ENCODE measurements at regions not wholly inside any gene's neighbourhood (a gene's known extent, or its start where the extent isn't known, plus 50 kb on each side); places are given as distances from the start of the nearest gene placed in this dataset.

DNA sequence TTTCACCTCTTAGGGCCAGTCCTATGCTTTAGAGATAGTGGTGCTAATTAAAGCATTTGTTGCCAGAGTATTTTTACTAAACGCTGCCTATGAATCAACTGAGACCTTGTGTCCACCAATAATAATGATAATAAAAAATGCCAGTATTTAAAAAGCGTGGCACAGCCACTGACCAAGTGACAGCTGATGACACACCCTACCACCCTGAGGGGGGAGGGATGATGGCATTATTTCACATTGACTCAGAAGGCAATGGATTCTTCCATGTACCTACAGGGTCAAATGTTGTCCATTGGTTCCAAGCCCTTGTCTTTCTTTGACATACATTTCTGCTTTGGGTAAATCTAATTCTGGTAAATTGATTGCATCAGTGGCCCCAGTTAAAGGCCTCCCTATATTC, 384.4 kb downstream of the DLEU7 start:
- Histone ChIP-seq H3K36me3 (ENCODE audit: insufficient read depth, low read length, poor library complexity, severe bottlenecking) (no peaks in the 10 kb centered on the region), H3K9me3 (ENCODE audit: low read depth, low read length, poor library complexity, severe bottlenecking) (no peaks in the 10 kb centered on the region), H3K27me3 (replicated peaks; ENCODE audit: insufficient read depth, low read depth, low read length, poor library complexity) (peaks cover 5% of the 10 kb centered on the region), H3K27ac (ENCODE audit: low read depth, low read length, poor library complexity, severe bottlenecking) (no peak overlapping the region), H3K4me1 (ENCODE audit: insufficient read depth, low read length, poor library complexity, severe bottlenecking) (no peaks in the 10 kb centered on the region), H3K4me3 (ENCODE audit: low read depth, low read length, poor library complexity, severe bottlenecking) (no peak overlapping the region)
- TF ChIP-seq EZH2 (IDR thresholded peaks at IDR 0.05; ENCODE audit: borderline replicate concordance, low read depth, low read length, poor library complexity, severe bottlenecking): no peak
- TF ChIP-seq, protein P1, sequence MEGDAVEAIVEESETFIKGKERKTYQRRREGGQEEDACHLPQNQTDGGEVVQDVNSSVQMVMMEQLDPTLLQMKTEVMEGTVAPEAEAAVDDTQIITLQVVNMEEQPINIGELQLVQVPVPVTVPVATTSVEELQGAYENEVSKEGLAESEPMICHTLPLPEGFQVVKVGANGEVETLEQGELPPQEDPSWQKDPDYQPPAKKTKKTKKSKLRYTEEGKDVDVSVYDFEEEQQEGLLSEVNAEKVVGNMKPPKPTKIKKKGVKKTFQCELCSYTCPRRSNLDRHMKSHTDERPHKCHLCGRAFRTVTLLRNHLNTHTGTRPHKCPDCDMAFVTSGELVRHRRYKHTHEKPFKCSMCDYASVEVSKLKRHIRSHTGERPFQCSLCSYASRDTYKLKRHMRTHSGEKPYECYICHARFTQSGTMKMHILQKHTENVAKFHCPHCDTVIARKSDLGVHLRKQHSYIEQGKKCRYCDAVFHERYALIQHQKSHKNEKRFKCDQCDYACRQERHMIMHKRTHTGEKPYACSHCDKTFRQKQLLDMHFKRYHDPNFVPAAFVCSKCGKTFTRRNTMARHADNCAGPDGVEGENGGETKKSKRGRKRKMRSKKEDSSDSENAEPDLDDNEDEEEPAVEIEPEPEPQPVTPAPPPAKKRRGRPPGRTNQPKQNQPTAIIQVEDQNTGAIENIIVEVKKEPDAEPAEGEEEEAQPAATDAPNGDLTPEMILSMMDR (conservative IDR thresholded peaks at IDR 0.05; ENCODE audit: low read depth, low read length): no peak
- no TSS peak for BruUV-seq (replicated peaks)
- intact Hi-C loops (cut with micrococcal nuclease; ENCODE audit: unreplicated experiment): no loop called here
- ChIA-PET POLR2A (ENCODE audit: low non-redundant PET) (no interaction called here), CTCF (no interaction called here)
- DNase-seq (ENCODE audit: low spot score): no peak

DNA sequence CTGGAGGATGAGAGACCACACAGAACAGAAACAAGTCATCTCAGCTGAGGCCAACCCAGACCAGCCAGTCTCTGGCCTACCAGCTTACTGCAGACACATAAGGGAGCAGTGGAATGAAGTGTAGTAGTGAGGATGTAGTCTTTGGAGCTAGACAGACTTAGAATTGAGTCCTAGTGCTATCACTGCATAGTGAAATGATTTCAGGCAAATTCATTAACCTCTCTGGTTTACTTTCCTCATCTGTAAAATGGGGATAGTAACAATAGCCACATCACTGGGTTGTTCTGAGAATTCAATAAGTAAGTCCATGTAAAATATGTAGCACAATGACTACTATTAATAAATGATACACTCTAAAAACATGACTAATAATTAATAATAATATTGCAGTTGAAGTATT, 383.8 kb downstream of the DLEU7 start:
- Histone ChIP-seq H3K36me3 (ENCODE audit: insufficient read depth, low read length, poor library complexity, severe bottlenecking) (no peaks in the 10 kb centered on the region), H3K9me3 (ENCODE audit: low read depth, low read length, poor library complexity, severe bottlenecking) (no peaks in the 10 kb centered on the region), H3K4me3 (ENCODE audit: low read depth, low read length, poor library complexity, severe bottlenecking) (no peak overlapping the region), H3K27me3 (replicated peaks; ENCODE audit: insufficient read depth, low read depth, low read length, poor library complexity) (peaks cover 5% of the 10 kb centered on the region), H3K4me1 (ENCODE audit: insufficient read depth, low read length, poor library complexity, severe bottlenecking) (no peaks in the 10 kb centered on the region), H3K27ac (ENCODE audit: low read depth, low read length, poor library complexity, severe bottlenecking) (no peak overlapping the region)
- ChIA-PET CTCF (no interaction called here), POLR2A (ENCODE audit: low non-redundant PET) (no interaction called here)
- no TSS peak for BruUV-seq (replicated peaks)
- intact Hi-C loops (cut with micrococcal nuclease; ENCODE audit: unreplicated experiment): no loop called here
- TF ChIP-seq EZH2 (IDR thresholded peaks at IDR 0.05; ENCODE audit: borderline replicate concordance, low read depth, low read length, poor library complexity, severe bottlenecking): no peak
- TF ChIP-seq, protein P1 (conservative IDR thresholded peaks at IDR 0.05; ENCODE audit: low read depth, low read length): no peak
- no peak for DNase-seq (ENCODE audit: low spot score)

DNA sequence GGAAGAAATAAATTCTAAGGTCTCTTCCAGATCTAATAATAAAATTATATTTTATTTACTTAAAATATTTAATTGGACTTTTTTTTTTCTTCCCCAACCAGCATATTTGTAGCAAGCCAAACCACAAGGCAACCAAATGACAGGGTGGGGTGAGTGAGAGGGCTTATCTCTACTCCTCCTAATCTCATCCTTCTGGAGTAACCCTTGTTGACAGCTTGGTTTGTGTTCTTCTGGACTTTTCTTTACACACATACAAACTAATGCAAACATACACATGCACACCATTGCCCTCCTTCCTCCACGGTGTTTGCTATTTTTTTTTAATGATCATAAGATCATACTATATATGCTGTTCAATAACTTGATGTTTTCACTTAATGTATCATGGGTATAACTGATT, 383.1 kb downstream of the DLEU7 start:
- Histone ChIP-seq H3K4me1 (ENCODE audit: insufficient read depth, low read length, poor library complexity, severe bottlenecking) (no peaks in the 10 kb centered on the region), H3K27ac (ENCODE audit: low read depth, low read length, poor library complexity, severe bottlenecking) (no peak overlapping the region), H3K4me3 (ENCODE audit: low read depth, low read length, poor library complexity, severe bottlenecking) (no peak overlapping the region), H3K9me3 (ENCODE audit: low read depth, low read length, poor library complexity, severe bottlenecking) (no peaks in the 10 kb centered on the region), H3K27me3 (replicated peaks; ENCODE audit: insufficient read depth, low read depth, low read length, poor library complexity) (peaks cover 5% of the 10 kb centered on the region), H3K36me3 (ENCODE audit: insufficient read depth, low read length, poor library complexity, severe bottlenecking) (no peaks in the 10 kb centered on the region)
- no peak for TF ChIP-seq EZH2 (IDR thresholded peaks at IDR 0.05; ENCODE audit: borderline replicate concordance, low read depth, low read length, poor library complexity, severe bottlenecking)
- TF ChIP-seq, protein P1 (conservative IDR thresholded peaks at IDR 0.05; ENCODE audit: low read depth, low read length): no peak
- CTCF ChIA-PET: no interaction called here
- BruUV-seq (replicated peaks): no TSS peak
- POLR2A ChIA-PET (ENCODE audit: low non-redundant PET): no interaction called here
- DNase-seq (ENCODE audit: low spot score): no peak
- intact Hi-C loops (cut with micrococcal nuclease; ENCODE audit: unreplicated experiment): no loop called here
